Activated CD4-positive, CD25-positive, alpha-beta regulatory T cell treated with anti-CD3 and anti-CD28 coated beads, Interleukin-2, amount 50 U/mL, for 24 hours (primary cell): ENCODE measurements at regions not wholly inside any gene's neighbourhood (a gene's known extent, or its start where the extent isn't known, plus 50 kb on each side); places are given as distances from the start of the nearest gene placed in this dataset.

ENCODE experiments used
- ATAC-seq, 2 donors: fragments of 150-1000 bp; cut with Tn5 transposase; one replicate each; pipeline ENCODE4 v1.10.0; 2021; ENCODE audit warnings: mild to moderate bottlenecking in 1 of 2, moderate library complexity in 1 of 2

DNA sequence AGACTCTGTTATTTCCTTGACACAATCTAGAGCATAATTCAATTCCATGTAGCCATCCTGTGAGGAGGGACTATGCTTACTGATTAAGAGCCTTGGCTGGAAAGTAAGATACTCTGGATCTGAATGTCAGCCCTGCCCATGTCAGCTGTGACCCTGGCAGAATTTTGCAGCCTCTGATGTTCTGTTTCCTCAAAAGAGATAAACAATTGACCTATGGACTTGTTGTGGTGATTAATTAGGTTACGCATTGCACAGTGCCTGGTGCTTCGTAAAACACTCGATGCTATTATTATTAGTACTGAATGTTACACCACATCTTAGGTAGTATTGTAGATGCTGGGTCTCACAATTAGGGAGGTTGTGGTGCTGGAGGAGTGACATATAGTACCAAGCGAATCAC, 161.3 kb upstream of the MEIS2 start:
- ATAC-seq: no peak

- no peak for ATAC-seq
Observed at GRCh38 chr15:37262922-37263608, 162.7 kb upstream of the MEIS2 start.

DNA sequence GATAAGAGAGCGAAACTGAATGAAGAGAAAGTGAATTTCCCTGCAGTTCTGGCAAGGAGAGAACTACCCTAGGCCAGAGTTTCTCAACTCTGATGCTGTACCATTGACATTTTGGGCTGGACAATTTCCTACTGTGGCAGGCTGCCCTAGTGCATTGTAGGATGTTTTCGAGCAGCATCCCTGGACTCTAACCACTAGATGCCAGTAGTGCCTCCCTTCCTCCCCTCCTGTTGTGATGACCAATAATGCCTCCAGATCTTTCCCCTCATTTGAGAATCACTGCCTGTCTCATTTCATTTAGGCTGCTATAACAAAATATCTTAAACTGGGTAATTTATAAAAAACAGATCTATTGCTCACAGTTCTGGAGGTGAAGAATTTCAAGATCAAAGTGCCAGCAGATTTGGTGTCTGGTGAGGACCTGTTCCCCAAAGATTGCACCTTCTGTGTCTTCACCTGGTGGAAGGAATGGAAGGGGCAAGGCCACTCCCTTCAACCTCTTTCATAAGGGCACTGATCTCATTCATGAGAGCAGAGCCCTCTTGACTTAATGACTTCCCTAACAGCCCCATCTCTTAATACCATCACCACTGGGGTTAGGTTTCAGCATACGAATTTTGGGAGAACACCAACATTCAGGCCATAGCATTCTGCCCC, 188.9 kb upstream of the MEIS2 start:
- no peak for ATAC-seq

- no peak for ATAC-seq
Observed at GRCh38 chr15:37291920-37292319, 191.6 kb upstream of the MEIS2 start.

DNA sequence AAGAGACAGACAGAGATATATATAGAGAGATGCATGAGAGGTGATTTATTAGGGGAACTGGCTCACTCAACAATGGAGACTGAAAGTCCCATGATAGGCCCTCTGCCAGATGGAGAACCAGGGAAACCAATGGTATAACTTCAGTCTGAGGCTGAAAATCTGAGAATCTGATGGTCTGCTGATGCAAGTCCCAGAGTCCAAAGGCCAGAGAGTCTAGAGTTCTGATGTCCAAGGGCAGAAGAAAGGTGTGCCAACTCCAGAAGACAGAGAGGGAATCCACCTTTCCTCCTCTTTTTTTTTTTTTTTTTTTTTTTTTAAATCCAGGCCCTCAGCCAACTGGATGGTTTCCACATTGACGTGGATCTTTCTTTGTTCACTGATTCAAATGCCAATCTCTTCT, 197.9 kb upstream of the MEIS2 start:
- ATAC-seq: no peak

DNA sequence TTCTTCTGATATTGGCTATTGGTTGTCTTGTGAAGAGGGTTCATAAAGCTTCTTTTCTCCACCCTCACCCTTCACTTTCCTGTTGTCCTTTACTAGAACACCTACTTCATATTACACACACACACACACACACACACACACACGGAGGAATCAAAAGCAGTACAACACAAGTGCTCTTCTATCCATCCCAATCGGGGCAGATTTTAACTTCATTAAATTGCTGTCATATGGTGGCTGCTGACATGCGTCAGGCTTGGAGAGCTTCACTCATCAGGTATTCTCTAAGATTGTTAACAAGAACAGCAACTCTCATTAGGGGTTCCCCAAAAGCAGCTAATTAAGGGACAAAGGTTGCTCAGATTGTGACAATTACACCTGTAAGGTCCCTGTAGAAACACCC, 239.1 kb upstream of the MEIS2 start:
- ATAC-seq: no peak

DNA sequence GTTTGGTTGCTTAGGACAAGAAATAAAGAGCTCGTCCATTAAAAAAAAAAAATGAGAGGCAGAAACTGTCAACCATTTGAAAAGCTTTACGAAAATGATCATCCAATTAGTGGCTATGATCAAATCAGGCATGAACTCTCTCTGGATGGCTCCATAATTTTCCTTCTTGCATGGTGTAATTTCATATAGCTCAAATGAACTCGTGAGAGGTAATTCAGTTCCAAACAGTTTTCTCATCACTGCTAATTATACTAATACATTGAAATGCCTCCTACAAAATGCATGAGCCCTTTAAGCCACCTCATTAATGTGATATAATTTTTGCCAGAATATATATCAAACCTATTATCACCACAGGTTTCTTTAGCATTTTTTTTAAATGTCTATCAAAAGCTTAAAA, 239.5 kb upstream of the MEIS2 start:
- ATAC-seq: no peak

DNA sequence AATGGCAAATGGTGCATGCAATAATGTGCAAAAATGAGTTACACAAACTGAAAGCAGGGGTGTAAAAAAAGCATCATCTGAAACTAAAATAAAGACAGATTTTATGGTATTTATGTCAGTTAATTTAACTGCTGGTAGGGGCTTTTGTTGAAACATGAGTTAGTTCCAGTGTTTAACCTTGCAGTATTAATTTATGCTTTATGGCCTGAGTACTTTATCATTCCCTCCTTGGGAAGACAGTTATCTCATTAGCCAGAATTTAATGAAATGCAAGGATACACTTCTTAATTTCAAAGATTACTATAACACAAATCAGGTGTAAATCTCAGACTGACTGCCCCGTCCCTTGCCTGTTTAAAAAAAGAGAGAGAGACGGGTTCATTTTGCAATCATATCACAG, 240.1 kb upstream of the MEIS2 start:
- no peak for ATAC-seq

- no peak for ATAC-seq
Observed at GRCh38 chr15:37359101-37359892, 258.9 kb upstream of the MEIS2 start.

- ATAC-seq: no peak
Observed at GRCh38 chr15:37359893-37360290, 259.5 kb upstream of the MEIS2 start.

- no peak for ATAC-seq
Observed at GRCh38 chr15:37360724-37361123, 260.4 kb upstream of the MEIS2 start.

GRCh38 chr15:37361621-37362020, 261.3 kb upstream of the MEIS2 start:
- ATAC-seq: no peak

DNA sequence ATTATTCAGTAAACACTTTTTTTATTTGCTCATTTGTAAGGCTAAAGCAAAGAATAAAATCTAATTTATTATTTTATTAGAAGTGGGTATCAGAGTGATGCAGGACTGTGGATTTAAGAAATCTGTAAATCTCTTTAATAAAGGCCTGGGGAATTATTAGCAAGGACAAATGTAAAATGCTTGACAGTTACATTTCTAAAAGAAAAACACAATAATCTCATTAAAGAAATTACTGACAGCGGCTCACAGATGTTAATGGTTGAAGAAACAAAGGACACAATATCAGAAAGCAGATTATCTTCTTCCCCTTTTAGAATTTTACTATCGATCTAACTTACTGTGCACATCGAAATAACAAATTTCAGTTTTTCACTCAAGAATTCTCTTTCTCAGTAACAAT, 262.1 kb upstream of the MEIS2 start:
- ATAC-seq: no peak

- no peak for ATAC-seq
Observed at GRCh38 chr15:37368961-37369360, 268.6 kb upstream of the MEIS2 start.

- no peak for ATAC-seq
Observed at GRCh38 chr15:37370941-37371340, 270.6 kb upstream of the MEIS2 start.

DNA sequence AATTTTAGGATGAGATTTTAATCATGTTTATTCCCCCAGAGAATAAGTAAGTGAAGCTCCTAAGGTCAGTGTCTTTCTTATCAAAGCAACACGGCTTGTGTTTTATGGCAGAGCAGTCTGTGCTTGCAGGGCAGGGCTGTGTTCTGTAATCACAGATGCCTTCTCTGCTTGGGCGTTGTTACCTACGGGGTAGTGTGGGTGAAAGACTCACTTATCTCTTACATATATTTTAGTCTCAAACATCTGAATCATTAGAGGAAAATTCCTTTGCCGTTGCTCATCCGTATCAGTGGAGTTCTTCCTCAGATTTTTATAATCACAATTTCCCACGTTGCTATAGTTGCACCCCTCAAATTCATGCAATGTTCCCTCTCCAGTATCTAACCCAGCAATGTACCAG, 271.7 kb upstream of the MEIS2 start:
- no peak for ATAC-seq

- no peak for ATAC-seq
Observed at GRCh38 chr15:37375519-37375918, 275.2 kb upstream of the MEIS2 start.

DNA sequence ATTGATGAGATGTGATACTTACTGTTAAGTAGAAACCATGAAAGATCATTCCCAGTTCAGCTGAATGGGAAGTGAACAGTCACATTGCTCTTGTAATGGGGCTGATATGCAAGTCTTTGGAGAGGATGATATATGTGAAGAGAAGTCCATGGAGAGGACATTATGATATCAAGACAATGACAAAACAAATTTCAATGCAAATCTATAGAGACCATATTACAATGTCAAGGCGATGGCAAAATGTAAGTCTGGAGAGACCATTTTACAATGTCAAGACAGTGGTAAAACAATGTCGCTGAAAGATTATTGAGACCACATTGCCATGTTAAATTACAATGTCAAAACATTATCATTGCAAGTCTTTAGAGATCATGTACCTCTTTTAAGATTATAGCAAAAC, 277.1 kb upstream of the MEIS2 start:
- ATAC-seq: no peak

DNA sequence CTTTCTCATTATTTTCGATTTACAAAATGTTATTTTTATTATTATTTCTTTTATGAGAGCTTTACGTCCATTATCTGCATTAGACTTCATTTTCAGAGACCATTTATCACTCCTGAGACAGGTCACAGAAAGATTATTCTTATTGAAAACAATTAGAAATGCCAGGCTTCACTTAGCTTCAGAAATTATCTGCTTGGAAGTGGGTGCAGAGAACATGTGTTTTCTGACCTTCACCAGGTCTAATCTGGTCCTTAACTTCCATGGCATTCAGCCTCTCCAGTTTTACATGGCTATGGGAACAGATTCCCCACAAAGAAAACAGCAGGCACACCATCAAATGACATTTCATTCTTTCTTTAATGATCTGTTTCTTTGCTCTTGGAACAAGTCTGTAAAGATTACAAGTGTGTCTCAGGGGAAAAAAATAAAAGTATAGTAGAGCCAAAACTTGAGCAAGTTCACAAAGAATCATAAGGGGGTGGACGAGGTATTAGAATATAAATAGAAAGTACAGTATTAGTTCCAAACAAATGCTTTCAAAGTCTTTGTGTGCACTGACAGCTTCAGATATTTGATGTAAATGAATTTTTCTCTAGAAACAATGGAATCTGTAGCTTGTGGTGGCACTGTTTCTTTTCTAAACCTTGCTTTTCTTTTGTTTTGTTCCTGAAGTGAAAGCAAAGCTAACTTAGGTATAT, 294.2 kb upstream of the MEIS2 start:
- no peak for ATAC-seq

- ATAC-seq: no peak
Observed at GRCh38 chr15:37395100-37395468, 294.7 kb upstream of the MEIS2 start.

DNA sequence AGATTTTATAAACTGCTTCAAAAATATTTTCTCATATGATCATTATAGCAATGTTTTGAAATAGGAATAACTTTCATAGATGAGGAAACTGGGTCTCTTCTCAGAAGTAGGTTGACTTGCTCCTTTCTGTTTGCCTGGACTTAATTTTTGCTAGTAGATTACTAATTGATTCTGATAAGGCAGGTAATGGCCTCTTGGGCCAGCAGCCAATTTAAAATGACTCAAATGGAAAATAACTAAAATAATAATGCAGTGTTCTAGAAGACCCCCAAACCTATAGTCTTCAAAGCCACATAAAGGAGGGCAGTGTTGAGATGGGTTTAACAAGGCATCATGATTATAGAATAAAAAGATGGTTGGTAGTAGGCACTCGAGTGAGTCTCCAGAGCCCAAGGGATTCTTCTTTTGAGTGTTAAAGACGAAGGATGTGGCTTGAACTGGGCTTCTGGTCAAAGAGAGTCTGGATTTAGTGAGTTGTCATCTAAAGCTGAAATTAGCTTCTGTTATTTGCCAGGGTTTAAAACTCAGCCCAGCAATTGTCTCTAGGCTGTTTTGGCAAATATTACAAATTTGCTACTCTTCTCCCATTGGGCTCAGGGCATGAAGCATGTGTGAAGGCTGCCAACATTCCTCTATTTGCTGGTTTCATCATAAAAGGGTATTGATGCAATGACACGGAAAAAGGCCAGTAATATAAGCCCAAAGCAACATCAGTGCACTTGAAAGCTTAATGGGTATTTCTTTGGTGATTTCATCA, 297.1 kb upstream of the MEIS2 start:
- ATAC-seq: no peak

GRCh38 chr15:37416103-37416502, 315.8 kb upstream of the MEIS2 start:
- no peak for ATAC-seq

- ATAC-seq: no peak
Observed at GRCh38 chr15:37425541-37425940, 325.2 kb upstream of the MEIS2 start.
